ENCODE measurements at regions not wholly inside any gene's neighbourhood (a gene's known extent, or its start where the extent isn't known, plus 50 kb on each side); places are given as distances from the start of the nearest gene placed in this dataset.

- DNase-seq (ENCODE audit: low spot score in 2 of 2): no peak
- TF ChIP-seq, protein P1, sequence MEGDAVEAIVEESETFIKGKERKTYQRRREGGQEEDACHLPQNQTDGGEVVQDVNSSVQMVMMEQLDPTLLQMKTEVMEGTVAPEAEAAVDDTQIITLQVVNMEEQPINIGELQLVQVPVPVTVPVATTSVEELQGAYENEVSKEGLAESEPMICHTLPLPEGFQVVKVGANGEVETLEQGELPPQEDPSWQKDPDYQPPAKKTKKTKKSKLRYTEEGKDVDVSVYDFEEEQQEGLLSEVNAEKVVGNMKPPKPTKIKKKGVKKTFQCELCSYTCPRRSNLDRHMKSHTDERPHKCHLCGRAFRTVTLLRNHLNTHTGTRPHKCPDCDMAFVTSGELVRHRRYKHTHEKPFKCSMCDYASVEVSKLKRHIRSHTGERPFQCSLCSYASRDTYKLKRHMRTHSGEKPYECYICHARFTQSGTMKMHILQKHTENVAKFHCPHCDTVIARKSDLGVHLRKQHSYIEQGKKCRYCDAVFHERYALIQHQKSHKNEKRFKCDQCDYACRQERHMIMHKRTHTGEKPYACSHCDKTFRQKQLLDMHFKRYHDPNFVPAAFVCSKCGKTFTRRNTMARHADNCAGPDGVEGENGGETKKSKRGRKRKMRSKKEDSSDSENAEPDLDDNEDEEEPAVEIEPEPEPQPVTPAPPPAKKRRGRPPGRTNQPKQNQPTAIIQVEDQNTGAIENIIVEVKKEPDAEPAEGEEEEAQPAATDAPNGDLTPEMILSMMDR (IDR thresholded peaks at IDR 0.05): no peak
- no peak for TF ChIP-seq POLR2A (IDR thresholded peaks at IDR 0.05)
- no peak overlapping the region for H3K4me3 ChIP-seq (ENCODE audit: low read depth, poor library complexity, severe bottlenecking)
- intact Hi-C loops (cut with DNase I; ENCODE audit: low total_unique reads): no loop called here
- 68 to 86% methylated on average over 6 of the region's 6 CpGs for WGBS, 2 donors
Measured at GRCh38 chrX:19293606-19294325, 50.0 kb upstream of the PDHA1 start.

Data from lower leg skin (tissue), 4 donors.